ENCODE measurements at regions not wholly inside any gene's neighbourhood (a gene's known extent, or its start where the extent isn't known, plus 50 kb on each side); places are given as distances from the start of the nearest gene placed in this dataset.

DNA sequence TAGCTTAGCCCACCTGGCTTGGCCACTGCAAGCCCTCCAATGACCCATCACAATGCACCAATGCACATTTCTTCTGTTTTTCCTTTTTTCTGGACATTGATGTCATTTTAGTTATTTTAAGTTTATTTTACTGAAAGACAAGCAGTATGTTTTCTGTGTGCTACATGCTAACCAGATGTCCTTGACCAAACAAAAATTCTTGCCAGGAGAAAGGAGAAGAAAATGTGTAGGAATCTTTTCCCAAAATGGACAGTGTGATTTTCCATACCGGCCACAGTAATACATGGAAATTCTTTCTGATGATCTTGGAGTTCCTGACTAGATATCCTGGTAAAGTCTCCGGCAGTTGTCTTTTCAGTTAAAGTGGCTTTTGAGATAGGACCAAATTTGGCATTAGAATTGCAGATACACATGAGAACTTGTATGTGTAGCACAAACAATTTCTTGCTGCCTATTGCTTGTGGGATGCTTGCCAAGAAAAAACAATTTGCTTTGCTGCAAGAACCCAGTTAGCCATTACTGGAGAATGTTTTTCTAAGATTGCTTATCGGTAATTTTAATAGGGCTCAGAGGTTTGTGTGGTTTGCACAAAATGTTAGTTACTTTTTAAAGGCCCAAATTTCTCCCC lies 696.5 kb upstream of the CITED2 start:
- TF ChIP-seq CTCF (IDR thresholded peaks at IDR 0.05): no peak
- DNase-seq (ENCODE audit: low spot score) (no peak), ATAC-seq (ENCODE audit: low FRiP score) (no peak)

GRCh38 chr6:140069576-140069975 lies 695.1 kb upstream of the CITED2 start:
- DNase-seq (ENCODE audit: low spot score) (no peak), ATAC-seq (ENCODE audit: low FRiP score) (no peak)
- no peak for TF ChIP-seq CTCF (IDR thresholded peaks at IDR 0.05)

- DNase-seq (ENCODE audit: low spot score): no peak
- no peak for ATAC-seq (ENCODE audit: low FRiP score)
- no peak for TF ChIP-seq CTCF (IDR thresholded peaks at IDR 0.05)
Observed at GRCh38 chr6:140068801-140069200, 694.4 kb upstream of the CITED2 start.

- no peak for ATAC-seq (ENCODE audit: low FRiP score)
- TF ChIP-seq CTCF (IDR thresholded peaks at IDR 0.05): no peak
Observed at GRCh38 chr6:140064366-140064765, 689.9 kb upstream of the CITED2 start.

GRCh38 chr6:140063021-140063399 lies 688.6 kb upstream of the CITED2 start:
- DNase-seq (ENCODE audit: low spot score) (no peak), ATAC-seq (ENCODE audit: low FRiP score) (no peak)
- TF ChIP-seq CTCF (IDR thresholded peaks at IDR 0.05): no peak

More at GRCh38 chr6:140064366-140064765, 689.9 kb upstream of the CITED2 start:
- DNase-seq (ENCODE audit: low spot score): no peak

DNA sequence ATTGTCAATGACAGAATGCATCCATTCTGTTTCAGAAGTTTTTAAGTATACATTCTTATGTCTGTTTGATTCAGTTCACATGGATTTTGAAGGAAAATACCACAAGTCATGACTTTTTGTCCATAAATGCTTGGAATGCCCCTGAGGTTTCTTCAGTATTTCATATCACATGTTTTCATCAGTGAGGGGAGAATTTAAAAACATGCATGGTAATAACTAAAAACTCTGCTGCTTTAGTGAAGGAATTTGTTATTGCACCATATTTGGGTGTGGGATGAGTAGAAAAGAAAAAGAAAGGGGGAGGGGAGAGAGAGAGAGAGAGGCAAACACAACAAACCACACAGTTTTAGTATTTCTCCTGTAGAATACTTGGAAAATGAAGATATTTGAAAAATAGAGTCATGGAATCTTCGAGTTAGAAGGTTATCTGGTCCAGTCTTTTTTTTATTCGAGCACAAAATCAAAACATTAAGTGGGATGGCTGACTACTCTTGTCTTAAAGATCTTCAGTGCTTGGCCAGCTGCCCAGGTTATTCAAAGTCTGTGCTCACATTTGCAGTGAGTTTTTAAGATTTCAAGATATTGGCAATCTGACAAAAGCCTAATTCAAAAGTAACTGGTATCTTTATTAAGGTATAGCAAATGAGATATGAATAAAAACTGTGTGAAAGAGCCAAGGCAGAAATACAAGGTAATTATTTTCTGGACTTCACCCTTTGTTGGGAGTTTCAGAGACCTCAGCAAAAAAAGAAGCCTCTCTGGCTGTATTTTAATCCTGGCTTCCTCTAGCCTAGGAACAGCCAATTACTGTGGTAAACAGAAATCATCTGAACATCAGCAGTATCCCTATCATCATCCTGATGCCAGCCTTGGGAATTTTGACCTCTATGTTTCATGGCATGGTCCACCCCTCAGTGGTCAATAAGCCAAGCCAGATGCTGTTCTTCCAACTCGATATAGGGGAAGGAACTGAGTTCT lies 687.9 kb upstream of the CITED2 start:
- no peak for TF ChIP-seq CTCF (IDR thresholded peaks at IDR 0.05)
- ATAC-seq (ENCODE audit: low FRiP score) (peak; percentile 80), DNase-seq (ENCODE audit: low spot score) (peak; percentile 54)
